Stimulated activated CD4-positive, alpha-beta T cell treated with anti-CD3 and anti-CD28 coated beads, Interleukin-1b, Interleukin-23, amount 100 ng/mL, for 24 hours (primary cell): ENCODE measurements at regions not wholly inside any gene's neighbourhood (a gene's known extent, or its start where the extent isn't known, plus 50 kb on each side); places are given as distances from the start of the nearest gene placed in this dataset.

ENCODE experiments used
- DNase-seq, 4 experiments: peaks; one replicate each; pipeline ENCODE4 v3.0.0-alpha.2; 2020; ENCODE audit warnings: low read depth in 4 of 4, low spot score in 1 of 4

GRCh38 chr2:128798502-128799283 is 480.0 kb upstream of the HS6ST1 start:
- no peak for DNase-seq

- DNase-seq, result no peak
Measured at GRCh38 chr2:128799284-128799552, 480.6 kb upstream of the HS6ST1 start.

GRCh38 chr2:128799730-128800129 is 481.1 kb upstream of the HS6ST1 start:
- no peak for DNase-seq

- no peak for DNase-seq
Measured at GRCh38 chr2:128801576-128801975, 482.9 kb upstream of the HS6ST1 start.

GRCh38 chr2:128803222-128803621 is 484.6 kb upstream of the HS6ST1 start:
- DNase-seq, result no peak

- no peak for DNase-seq
Measured at GRCh38 chr2:128805237-128805636, 486.6 kb upstream of the HS6ST1 start.

- no peak for DNase-seq
Measured at GRCh38 chr2:128805918-128806317, 487.2 kb upstream of the HS6ST1 start.

- DNase-seq, result no peak
Measured at GRCh38 chr2:128807317-128807716, 488.6 kb upstream of the HS6ST1 start.

- DNase-seq, result no peak
Measured at GRCh38 chr2:128808462-128809258, 490.0 kb upstream of the HS6ST1 start.

GRCh38 chr2:128809259-128809636 is 490.6 kb upstream of the HS6ST1 start:
- DNase-seq, result no peak

- DNase-seq, result no peak
Measured at GRCh38 chr2:128809880-128810279, 491.2 kb upstream of the HS6ST1 start.

GRCh38 chr2:128812183-128812940 is 493.7 kb upstream of the HS6ST1 start:
- no peak for DNase-seq

GRCh38 chr2:128813352-128814034 is 494.8 kb upstream of the HS6ST1 start:
- no peak for DNase-seq

- DNase-seq, result no peak
Measured at GRCh38 chr2:128815248-128815647, 496.6 kb upstream of the HS6ST1 start.

GRCh38 chr2:128817171-128817570 is 498.5 kb upstream of the HS6ST1 start:
- no peak for DNase-seq

GRCh38 chr2:128817813-128818212 is 499.1 kb upstream of the HS6ST1 start:
- no peak for DNase-seq

GRCh38 chr2:128818248-128818647 is 499.6 kb upstream of the HS6ST1 start:
- DNase-seq, result no peak

GRCh38 chr2:128818704-128819491 is 500.2 kb upstream of the HS6ST1 start:
- DNase-seq, result no peak

- DNase-seq, result no peak
Measured at GRCh38 chr2:128820452-128820851, 501.8 kb upstream of the HS6ST1 start.

GRCh38 chr2:128821010-128821409 is 502.3 kb upstream of the HS6ST1 start:
- DNase-seq, result no peak
